Urinary bladder (tissue), 3 donors: ENCODE measurements at regions not wholly inside any gene's neighbourhood (a gene's known extent, or its start where the extent isn't known, plus 50 kb on each side); places are given as distances from the start of the nearest gene placed in this dataset.
"Not testable (repeated sequence)": the region's sequence is repeated elsewhere in the genome, so short reads cannot be mapped to it uniquely, and the experiment has no call there.

Source experiments
- DNase-seq: peaks from one replicate; pipeline ENCODE4 v3.0.0-alpha.2; 2015; ENCODE audit errors: extremely low spot score
- H3K27ac ChIP-seq: one replicate; pipeline ENCODE4 v1.5.1; 2013; ENCODE audit warnings: low read depth, mild to moderate bottlenecking, moderate library complexity
- H3K36me3 ChIP-seq: one replicate; pipeline ENCODE4 v1.6.1; 2013; ENCODE audit warnings: mild to moderate bottlenecking, moderate library complexity; ENCODE audit not compliant: insufficient read depth
- H3K4me1 ChIP-seq: one replicate; pipeline ENCODE4 v1.6.1; 2013; ENCODE audit warnings: mild to moderate bottlenecking, moderate library complexity; ENCODE audit not compliant: insufficient read depth
- H3K4me3 ChIP-seq: one replicate; pipeline ENCODE4 v1.5.1; 2013; ENCODE audit warnings: low read depth, low read length
- WGBS: extraction: QIAGEN DNeasy Blood & Tissue Kit; methylation state at CpG from one replicate; pipeline ENCODE4 v1.1.7; 2013; 5-methylcytosine and 5-hydroxymethylcytosine counted together
- donor health status: healthy with polysubstance abuse.
- donor health status: healthy.

GRCh38 chr2:61742955-61743354, 110.9 kb downstream of the FAM161A start:
- 91% methylated on average over 6 of the region's 6 CpGs for WGBS
- H3K36me3 ChIP-seq: no peaks in the 10 kb centered on the region
- H3K4me3 ChIP-seq: no peak overlapping the region
- no peaks in the 10 kb centered on the region for H3K4me1 ChIP-seq
- DNase-seq: no peak
- no peak overlapping the region for H3K27ac ChIP-seq

GRCh38 chr2:61737841-61738240, 116.0 kb downstream of the FAM161A start:
- H3K36me3 ChIP-seq: no peaks in the 10 kb centered on the region
- no peak for DNase-seq
- no peak overlapping the region for H3K27ac ChIP-seq
- no peak overlapping the region for H3K4me3 ChIP-seq
- WGBS: 41% methylated on average over 3 of the region's 3 CpGs
- H3K4me1 ChIP-seq: no peaks in the 10 kb centered on the region

- Histone ChIP-seq H3K36me3 (no peaks in the 10 kb centered on the region), H3K4me1 (no peaks in the 10 kb centered on the region), H3K4me3 (no peak overlapping the region), H3K27ac (no peak overlapping the region)
- DNase-seq: no peak
- WGBS: 86% methylated on average over 4 of the region's 4 CpGs
Observed at GRCh38 chr2:61736953-61737352, 116.9 kb downstream of the FAM161A start.

- H3K27ac ChIP-seq: no peak overlapping the region
- DNase-seq: no peak
- H3K4me3 ChIP-seq: no peak overlapping the region
- no peaks in the 10 kb centered on the region for H3K4me1 ChIP-seq
- no peaks in the 10 kb centered on the region for H3K36me3 ChIP-seq
- WGBS: 86% methylated on average over 2 of the region's 2 CpGs
Observed at GRCh38 chr2:61733563-61733962, 120.3 kb downstream of the FAM161A start.

GRCh38 chr2:61732787-61733186, 121.1 kb downstream of the FAM161A start:
- Histone ChIP-seq H3K27ac (no peak overlapping the region), H3K36me3 (no peaks in the 10 kb centered on the region), H3K4me3 (no peak overlapping the region), H3K4me1 (peaks cover under 1% of the 10 kb centered on the region)
- DNase-seq: no peak

- no peak for DNase-seq
- Histone ChIP-seq H3K36me3 (no peaks in the 10 kb centered on the region), H3K4me3 (no peak overlapping the region), H3K27ac (no peak overlapping the region), H3K4me1 (peaks cover 1% of the 10 kb centered on the region)
- 59% methylated on average over 1 of the region's 1 CpG for WGBS
Observed at GRCh38 chr2:61727746-61728145, 126.1 kb downstream of the FAM161A start.

- H3K4me3 ChIP-seq: no peak overlapping the region
- 95% methylated on average over 1 of the region's 1 CpG for WGBS
- no peak overlapping the region for H3K27ac ChIP-seq
Observed at GRCh38 chr2:61726456-61727209, 127.2 kb downstream of the FAM161A start.

GRCh38 chr2:61723364-61723763, 130.5 kb downstream of the FAM161A start:
- H3K4me3 ChIP-seq, H3K4me1 ChIP-seq, H3K27ac ChIP-seq, H3K36me3 ChIP-seq, DNase-seq: not testable (repeated sequence)
- 90% methylated on average over 13 of the region's 13 CpGs for WGBS

More at GRCh38 chr2:61726456-61727209, 127.2 kb downstream of the FAM161A start:
- no peaks in the 10 kb centered on the region for H3K36me3 ChIP-seq
- H3K4me1 ChIP-seq: peaks cover 1% of the 10 kb centered on the region
- no peak for DNase-seq

GRCh38 chr2:61722800-61723199, 131.1 kb downstream of the FAM161A start:
- no peak for DNase-seq
- no peak overlapping the region for H3K27ac ChIP-seq
- H3K4me1 ChIP-seq: peaks cover 1% of the 10 kb centered on the region
- no peak overlapping the region for H3K4me3 ChIP-seq
- no peaks in the 10 kb centered on the region for H3K36me3 ChIP-seq
- WGBS: 79% methylated on average over 8 of the region's 8 CpGs

- no peak overlapping the region for H3K4me3 ChIP-seq
- no peaks in the 10 kb centered on the region for H3K36me3 ChIP-seq
- no peak for DNase-seq
- 79% methylated on average over 1 of the region's 1 CpG for WGBS
- no peak overlapping the region for H3K27ac ChIP-seq
- no peaks in the 10 kb centered on the region for H3K4me1 ChIP-seq
Observed at GRCh38 chr2:61722318-61722717, 131.5 kb downstream of the FAM161A start.

GRCh38 chr2:61721382-61721781, 132.5 kb downstream of the FAM161A start:
- H3K27ac ChIP-seq: no peak overlapping the region
- 86% methylated on average over 2 of the region's 2 CpGs for WGBS
- no peak for DNase-seq
- H3K4me1 ChIP-seq: no peaks in the 10 kb centered on the region
- H3K4me3 ChIP-seq: no peak overlapping the region
- H3K36me3 ChIP-seq: no peaks in the 10 kb centered on the region

- 92% methylated on average over 3 of the region's 3 CpGs for WGBS
- H3K4me1 ChIP-seq: no peaks in the 10 kb centered on the region
- H3K36me3 ChIP-seq: no peaks in the 10 kb centered on the region
- no peak overlapping the region for H3K4me3 ChIP-seq
- DNase-seq: no peak
- no peak overlapping the region for H3K27ac ChIP-seq
Observed at GRCh38 chr2:61720911-61721310, 132.9 kb downstream of the FAM161A start.

- DNase-seq: no peak
- Histone ChIP-seq H3K27ac (no peak overlapping the region), H3K4me3 (no peak overlapping the region), H3K36me3 (no peaks in the 10 kb centered on the region), H3K4me1 (no peaks in the 10 kb centered on the region)
- 79% methylated on average over 5 of the region's 5 CpGs for WGBS
Observed at GRCh38 chr2:61718965-61719364, 134.9 kb downstream of the FAM161A start.

GRCh38 chr2:61715506-61715905, 138.4 kb downstream of the FAM161A start:
- WGBS: 97% methylated on average over 2 of the region's 2 CpGs
- H3K27ac ChIP-seq: no peak overlapping the region
- no peak for DNase-seq
- H3K36me3 ChIP-seq: no peaks in the 10 kb centered on the region
- no peaks in the 10 kb centered on the region for H3K4me1 ChIP-seq
- no peak overlapping the region for H3K4me3 ChIP-seq

GRCh38 chr2:61714210-61714609, 139.7 kb downstream of the FAM161A start:
- Histone ChIP-seq H3K4me3 (no peak overlapping the region), H3K27ac (no peak overlapping the region), H3K36me3 (no peaks in the 10 kb centered on the region), H3K4me1 (no peaks in the 10 kb centered on the region)
- no peak for DNase-seq
- WGBS: 74% methylated on average over 5 of the region's 5 CpGs
